Superior temporal gyrus (tissue), 1 donor: ENCODE measurements at regions not wholly inside any gene's neighbourhood (a gene's known extent, or its start where the extent isn't known, plus 50 kb on each side); places are given as distances from the start of the nearest gene placed in this dataset.

ENCODE experiments used
- DNase-seq: peaks from one replicate; pipeline ENCODE4 v3.0.0-alpha.2; 2016; ENCODE audit errors: extremely low spot score

- DNase-seq, result no peak
These were observed 78.7 kb upstream of the DRD2 start for GRCh38 chr11:113553915-113554314.

- no peak for DNase-seq
These were observed 78.0 kb upstream of the DRD2 start for GRCh38 chr11:113553235-113553634.

DNA sequence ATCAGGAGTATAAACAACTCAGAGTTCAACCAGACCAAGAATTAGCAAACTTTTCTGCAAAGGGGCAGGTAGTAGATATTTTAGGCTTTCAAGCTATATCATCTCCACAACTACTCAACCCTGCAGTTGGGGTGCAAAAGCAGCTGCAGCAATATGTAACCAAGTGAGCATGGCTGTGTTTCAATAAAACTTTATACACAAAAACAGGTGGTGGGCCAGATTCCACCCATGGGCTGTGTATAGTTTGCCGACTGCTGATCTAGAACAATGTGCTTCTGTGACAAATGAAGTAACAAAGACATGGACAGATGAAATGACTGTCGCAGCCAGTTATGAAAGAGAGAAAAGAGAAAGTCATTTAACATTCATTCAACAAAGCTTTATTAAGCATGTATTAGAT is 77.1 kb upstream of the DRD2 start:
- no peak for DNase-seq

- DNase-seq, result no peak
These were observed 76.4 kb upstream of the DRD2 start for GRCh38 chr11:113551645-113552044.

GRCh38 chr11:113549611-113550578 is 74.7 kb upstream of the DRD2 start:
- no peak for DNase-seq

DNA sequence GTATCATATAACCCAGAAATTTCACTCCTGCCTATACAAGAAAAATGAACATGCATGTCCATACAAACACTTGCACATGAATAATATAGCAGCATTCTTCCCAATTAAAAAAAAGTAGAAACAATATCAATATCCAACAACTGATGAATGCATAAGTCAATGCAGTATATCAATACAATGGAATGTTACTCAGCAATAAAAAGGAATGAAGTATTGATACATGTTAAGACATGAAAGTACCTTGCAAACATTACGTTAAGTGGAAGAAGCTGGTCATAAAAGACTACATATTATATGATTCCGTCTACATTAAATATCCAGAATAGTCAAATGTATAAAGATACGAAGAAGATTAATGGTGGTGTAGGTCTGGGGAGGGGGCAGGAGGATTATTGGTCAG is 73.9 kb upstream of the DRD2 start:
- DNase-seq, result no peak

DNA sequence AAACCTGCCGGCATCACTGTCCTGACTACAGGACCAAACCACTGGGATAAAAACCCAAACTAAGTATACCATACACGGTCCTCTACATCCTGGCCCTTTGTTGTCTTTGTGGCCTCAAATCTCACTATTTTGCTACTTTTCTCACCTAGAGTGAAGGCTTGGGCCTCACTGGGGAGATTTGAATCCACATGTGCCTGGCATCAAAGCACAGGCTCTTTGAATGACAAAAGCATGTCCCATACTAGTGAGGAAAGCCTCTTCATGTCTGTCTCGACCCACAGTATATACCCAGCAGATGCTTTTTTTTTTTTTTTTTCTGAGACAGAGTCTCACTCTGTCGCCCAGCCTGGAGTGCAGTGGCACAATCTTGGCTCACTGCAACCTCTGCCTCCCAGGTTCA is 72.5 kb upstream of the DRD2 start:
- no peak for DNase-seq

- DNase-seq, result no peak
These were observed 71.7 kb upstream of the DRD2 start for GRCh38 chr11:113546757-113547507.

DNA sequence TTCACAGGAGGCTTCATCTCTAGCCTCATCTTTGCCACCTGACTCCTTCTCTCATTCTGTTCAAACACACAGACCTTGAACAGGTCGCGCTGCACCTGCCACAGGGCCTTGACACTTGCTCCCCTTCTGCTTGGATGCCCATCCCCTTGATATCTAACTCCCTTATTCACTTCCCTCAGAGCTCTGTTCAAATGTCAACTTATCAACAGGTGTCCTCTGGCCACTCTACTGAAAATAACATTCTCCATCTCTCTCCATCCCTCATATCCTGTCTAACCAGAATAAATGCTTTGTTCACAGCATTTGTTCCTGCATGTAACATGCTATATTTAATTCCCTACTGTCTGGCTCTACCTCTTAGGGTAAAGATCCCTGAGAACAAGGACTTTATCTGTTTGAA is 67.2 kb upstream of the DRD2 start:
- no peak for DNase-seq

- no peak for DNase-seq
These were observed 65.5 kb upstream of the DRD2 start for GRCh38 chr11:113540416-113541330.

DNA sequence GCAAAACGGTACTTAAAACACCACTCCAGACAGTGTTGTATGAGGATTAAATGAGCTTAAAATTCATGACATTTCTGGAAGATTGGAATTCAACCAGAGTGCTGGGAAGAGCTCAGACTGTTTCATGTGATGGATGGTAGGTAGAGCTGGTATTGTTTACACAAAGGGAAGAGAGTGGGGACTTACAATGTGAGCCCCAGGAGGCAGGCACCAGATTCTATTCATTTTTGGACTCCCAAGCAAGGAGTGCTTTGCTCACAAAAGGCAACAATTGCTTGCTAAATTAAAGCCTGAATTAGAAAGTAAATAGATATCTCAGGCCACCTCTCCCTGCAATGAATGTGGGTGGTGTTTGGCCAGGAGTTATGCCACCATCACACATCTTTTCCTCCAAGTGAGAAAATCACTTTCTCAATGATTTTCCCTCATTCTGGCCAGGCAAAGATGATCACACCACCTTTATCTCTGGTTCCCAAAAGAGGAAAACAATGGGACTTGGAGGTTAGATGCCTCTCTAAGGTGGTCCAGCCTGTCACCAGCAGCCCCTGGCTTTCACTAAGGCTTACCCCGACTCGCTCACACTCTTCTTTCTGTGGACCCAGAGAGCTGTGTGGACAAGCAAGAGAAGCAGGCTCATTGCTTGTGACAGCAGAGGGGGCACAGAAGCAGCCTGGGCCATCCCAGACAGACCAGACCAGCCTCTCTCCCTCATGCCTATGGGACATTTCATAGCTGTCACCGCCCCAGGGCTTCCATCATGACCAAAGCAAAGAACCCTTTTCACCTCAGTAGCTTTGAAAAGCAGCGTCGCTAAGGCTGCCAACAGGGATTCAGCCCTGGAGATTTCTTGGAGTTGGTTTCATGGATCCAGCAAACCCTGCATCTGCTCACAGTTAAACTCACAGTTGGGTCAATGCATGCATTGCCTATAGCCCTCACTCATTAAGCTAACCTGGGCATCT is 63.5 kb upstream of the DRD2 start:
- no peak for DNase-seq

GRCh38 chr11:113534625-113535024 is 59.4 kb upstream of the DRD2 start:
- no peak for DNase-seq

DNA sequence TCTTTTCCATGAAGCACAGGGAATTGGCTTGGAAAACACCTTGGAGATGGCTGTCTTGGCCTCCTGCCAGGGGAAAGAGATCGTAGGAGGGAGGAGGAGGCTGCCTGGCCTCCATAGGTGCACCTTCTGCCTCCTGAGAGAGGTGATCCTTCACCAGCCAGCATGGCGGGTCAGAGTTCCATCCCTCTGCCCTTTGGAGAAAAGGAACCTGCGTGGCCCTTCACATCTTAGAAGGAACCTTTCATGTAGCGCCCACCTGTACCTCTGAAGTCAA is 58.2 kb upstream of the DRD2 start:
- no peak for DNase-seq

- peak; percentile 94 for DNase-seq
These were observed 57.7 kb upstream of the DRD2 start for GRCh38 chr11:113532697-113533424.

- no peak for DNase-seq
These were observed 56.6 kb upstream of the DRD2 start for GRCh38 chr11:113531575-113532451.

- no peak for DNase-seq
These were observed 55.9 kb upstream of the DRD2 start for GRCh38 chr11:113531083-113531482.

DNA sequence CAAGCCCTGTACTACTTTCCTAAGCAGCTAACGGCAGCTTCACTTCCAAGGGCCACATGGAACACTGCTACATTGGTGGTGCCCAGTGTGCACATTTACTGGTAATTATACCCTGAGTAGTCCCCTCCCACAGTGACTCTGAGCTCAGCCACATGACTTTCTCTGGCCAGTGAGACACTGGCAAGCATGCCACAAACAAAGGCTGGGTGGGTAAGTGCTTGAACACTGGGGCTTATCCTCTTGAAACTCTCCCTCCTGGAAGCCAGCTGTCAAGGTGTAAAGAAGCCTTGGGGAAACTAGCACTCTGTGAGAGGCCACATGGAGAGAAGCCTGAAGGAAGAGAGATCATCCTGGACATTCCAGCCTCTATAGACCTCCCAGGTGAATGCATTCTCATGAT is 54.4 kb upstream of the DRD2 start:
- no peak for DNase-seq

- DNase-seq, result no peak
These were observed 53.8 kb upstream of the DRD2 start for GRCh38 chr11:113528982-113529381.

GRCh38 chr11:113526521-113526920 is 51.3 kb upstream of the DRD2 start:
- DNase-seq, result no peak
